IMR-90 (cell line): ENCODE measurements at regions not wholly inside any gene's neighbourhood (a gene's known extent, or its start where the extent isn't known, plus 50 kb on each side); places are given as distances from the start of the nearest gene placed in this dataset.

Source experiments
- ATAC-seq: fragments of 200-7000 bp; cut with Tn5 transposase; 2 replicates; pipeline ENCODE4 v1.9.1; 2020; ENCODE audit warnings: low read depth, mild to moderate bottlenecking, moderate library complexity
- BruUV-seq: library from RNA; stranded (reverse); fragments of 400-500 nt; replicated peaks from 2 replicates; lab custom pipeline; 2021; lab: Mats Ljungman, UMichigan
- CTCF ChIA-PET: fragments of 300-600 bp; formaldehyde crosslinking; extraction: SDS; loops from one replicate; lab custom pipeline; 2021; ENCODE audit warnings: antibody characterized with exemption; lab: Yijun Ruan, JAX
- POLR2A ChIA-PET: fragments of 300-600 bp; sonication (Branson Sonifier 250); formaldehyde crosslinking; loops from one replicate; lab custom pipeline; 2022; ENCODE audit warnings: antibody characterized with exemption; ENCODE audit not compliant: unreplicated experiment; lab: Charles Lee
- DNase-seq: peaks from one replicate; pipeline ENCODE4 v3.0.0; 2013
- H2AFZ ChIP-seq: replicated peaks from 2 replicates; pipeline ENCODE3; 2013; ENCODE audit warnings: low read length, mild to moderate bottlenecking; ENCODE audit not compliant: poor library complexity
- H2AK5ac ChIP-seq: 2 replicates; pipeline ENCODE4 v1.6.1; 2013; ENCODE audit warnings: low read depth, low read length, inconsistent platforms
- H2AK9ac ChIP-seq: replicated peaks from 2 replicates; pipeline ENCODE3; 2013; ENCODE audit warnings: mild to moderate bottlenecking, low read depth, low read length, moderate library complexity; ENCODE audit not compliant: poor library complexity
- H2BK120ac ChIP-seq: 2 replicates; pipeline ENCODE4 v1.6.1; 2013; ENCODE audit warnings: low read depth, low read length, inconsistent platforms
- H2BK15ac ChIP-seq: 3 replicates; pipeline ENCODE4 v1.6.1; 2013; ENCODE audit warnings: low read depth, low read length, inconsistent platforms
- H2BK20ac ChIP-seq: 2 replicates; pipeline ENCODE4 v1.6.1; 2013; ENCODE audit warnings: low read depth, mild to moderate bottlenecking, inconsistent platforms, low read length, moderate library complexity
- H2BK5ac ChIP-seq: 2 replicates; pipeline ENCODE4 v1.6.1; 2013; ENCODE audit warnings: mild to moderate bottlenecking, low read depth, low read length, inconsistent platforms; ENCODE audit not compliant: poor library complexity, severe bottlenecking
- H3K14ac ChIP-seq: replicated peaks from 2 replicates; pipeline ENCODE4 v1.6.1; 2013; ENCODE audit warnings: low read depth, low read length, inconsistent platforms
- H3K18ac ChIP-seq: 2 replicates; pipeline ENCODE4 v1.6.1; 2013; ENCODE audit warnings: low read depth, low read length, control low read depth
- H3K23ac ChIP-seq: 2 replicates; pipeline ENCODE4 v1.6.1; 2013; ENCODE audit warnings: low read depth, low read length, inconsistent platforms
- H3K27ac ChIP-seq: 2 replicates; pipeline ENCODE4 v1.5.1; 2013; ENCODE audit warnings: mild to moderate bottlenecking, control low read depth, low read length; ENCODE audit not compliant: insufficient read depth
- H3K27me3 ChIP-seq: 2 replicates; pipeline ENCODE4 v1.6.1; 2013; ENCODE audit warnings: low read length; ENCODE audit not compliant: control insufficient read depth, insufficient read depth
- H3K36me3 ChIP-seq: 2 replicates; pipeline ENCODE4 v1.6.1; 2013; ENCODE audit warnings: low read length, mixed read lengths; ENCODE audit not compliant: control insufficient read depth, insufficient read depth
- H3K4ac ChIP-seq: 2 replicates; pipeline ENCODE4 v1.6.1; 2013; ENCODE audit warnings: low read depth, low read length, inconsistent platforms
- H3K4me1 ChIP-seq: 2 replicates; pipeline ENCODE4 v1.6.1; 2013; ENCODE audit warnings: low read length, mixed read lengths; ENCODE audit not compliant: control insufficient read depth, insufficient read depth
- H3K4me2 ChIP-seq: 2 replicates; pipeline ENCODE4 v1.6.1; 2013; ENCODE audit warnings: low read depth, mild to moderate bottlenecking, control low read depth, low read length, moderate library complexity
- H3K4me3 ChIP-seq: 2 replicates; pipeline ENCODE4 v1.5.1; 2013; ENCODE audit warnings: low read depth, mild to moderate bottlenecking, control low read depth, low read length, moderate library complexity; ENCODE audit not compliant: insufficient read depth
- H3K56ac ChIP-seq: 2 replicates; pipeline ENCODE4 v1.6.1; 2013; ENCODE audit warnings: low read length, inconsistent platforms; ENCODE audit not compliant: insufficient read depth; ENCODE audit errors: extremely low read depth
- H3K79me1 ChIP-seq, 2 experiments: 2 replicates each; pipeline ENCODE4 v1.6.1; 2013; ENCODE audit warnings: low read length in 2 of 2, inconsistent platforms in 1 of 2, low read depth in 1 of 2
- H3K9ac ChIP-seq: 2 replicates; pipeline ENCODE4 v1.6.1; 2013; ENCODE audit warnings: low read depth, low read length, control low read depth
- H3K9me1 ChIP-seq: 2 replicates; pipeline ENCODE4 v1.6.1; 2013; ENCODE audit warnings: low read length, inconsistent platforms; ENCODE audit not compliant: insufficient read depth
- H3K9me3 ChIP-seq: 2 replicates; pipeline ENCODE4 v1.6.1; 2013; ENCODE audit warnings: low read length; ENCODE audit not compliant: control insufficient read depth, insufficient read depth
- H4K20me1 ChIP-seq: 2 replicates; pipeline ENCODE4 v1.6.1; 2013; ENCODE audit warnings: low read length, inconsistent platforms; ENCODE audit not compliant: insufficient read depth
- H4K5ac ChIP-seq: 2 replicates; pipeline ENCODE4 v1.6.1; 2013; ENCODE audit warnings: mild to moderate bottlenecking, low read depth, low read length, control low read depth
- H4K8ac ChIP-seq, 2 experiments: 2 replicates each; pipeline ENCODE4 v1.6.1; 2013; ENCODE audit warnings: low read depth in 2 of 2, low read length in 2 of 2, control low read depth in 1 of 2, inconsistent platforms in 1 of 2
- H4K91ac ChIP-seq: 2 replicates; pipeline ENCODE4 v1.6.1; 2013; ENCODE audit warnings: low read depth, low read length, inconsistent platforms; ENCODE audit not compliant: insufficient read depth
- BHLHE40 ChIP-seq: fragments of 150-350 bp; IDR thresholded peaks from 2 replicates; pipeline ENCODE4 v1.6.1; 2016; ENCODE audit warnings: mild to moderate bottlenecking, low read depth, low read length
- CEBPB ChIP-seq: IDR thresholded peaks from 2 replicates; pipeline ENCODE4 v1.6.1; 2012; ENCODE audit warnings: low read depth, low read length, improper control_type of control experiment
- ELK1 ChIP-seq: fragments of 150-350 bp; IDR thresholded peaks from 2 replicates; pipeline ENCODE4 v1.6.1; 2016; ENCODE audit warnings: low read depth, mild to moderate bottlenecking, low read length, moderate library complexity, borderline replicate concordance
- MAFK ChIP-seq: IDR thresholded peaks from 2 replicates; pipeline ENCODE4 v1.6.1; 2012; ENCODE audit warnings: low read depth, low read length, improper control_type of control experiment
- MXI1 ChIP-seq: IDR thresholded peaks from 2 replicates; pipeline ENCODE4 v1.6.1; 2012; ENCODE audit warnings: low read depth, mild to moderate bottlenecking, low read length, moderate library complexity, borderline replicate concordance
- NFE2L2 ChIP-seq: fragments of 150-350 bp; IDR thresholded peaks from 2 replicates; pipeline ENCODE4 v1.6.1; 2016; ENCODE audit warnings: low read depth, mild to moderate bottlenecking, low read length
- POLR2A ChIP-seq: IDR thresholded peaks from 2 replicates; pipeline ENCODE4 v1.6.1; 2012; ENCODE audit warnings: mild to moderate bottlenecking, low read depth, low read length
- RAD21 ChIP-seq: IDR thresholded peaks from 2 replicates; pipeline ENCODE4 v1.6.1; 2012; ENCODE audit warnings: low read length, improper control_type of control experiment
- RCOR1 ChIP-seq: IDR thresholded peaks from 2 replicates; pipeline ENCODE4 v1.6.1; 2012; ENCODE audit warnings: mild to moderate bottlenecking, low read length, improper control_type of control experiment; ENCODE audit not compliant: insufficient replicate concordance
- RFX5 ChIP-seq: IDR thresholded peaks from 2 replicates; pipeline ENCODE4 v1.8.0; 2012; ENCODE audit warnings: low read depth, mild to moderate bottlenecking, low read length, moderate library complexity
- dilution Hi-C: fragments of 300-500 bp; cut with HindIII; formaldehyde crosslinking; loops from one replicate; pipeline ENCODE4 v1.14.3; 2018; ENCODE audit warnings: low sequenced_read_pairs; ENCODE audit not compliant: unreplicated experiment
- in situ Hi-C: fragments of 300-500 bp; cut with MboI; formaldehyde crosslinking; loops from 3 replicates; pipeline ENCODE4 v1.14.3; 2019; ENCODE audit warnings: low sequenced_read_pairs, inconsistent platforms, mixed read lengths
- intact Hi-C: fragments of 100-400 bp; cut with micrococcal nuclease; formaldehyde crosslinking; loops from 2 replicates; pipeline ENCODE4 v1.10.0; 2022
- TF ChIP-seq, protein P1 (sequence below): conservative IDR thresholded peaks from 2 replicates; pipeline ENCODE4 v1.5.1; 2012; ENCODE audit warnings: mild to moderate bottlenecking, low read depth, low read length, improper control_type of control experiment
- TF ChIP-seq, protein P2 (sequence below): fragments of 150-350 bp; IDR thresholded peaks from 2 replicates; pipeline ENCODE4 v1.6.1; 2017; ENCODE audit warnings: mild to moderate bottlenecking, antibody characterized with exemption, low read length, low read depth

GRCh38 chr2:5111581-5111980 is 580.6 kb upstream of the SOX11 start:
- Histone ChIP-seq H2BK120ac (no peak overlapping the region), H3K4me2 (no peak overlapping the region), H4K20me1 (no peaks in the 10 kb centered on the region), H3K9me3 (peaks cover 8% of the 10 kb centered on the region), H2AK5ac (no peak overlapping the region), H3K56ac (no peak overlapping the region), H3K27me3 (no peaks in the 10 kb centered on the region), H3K23ac (no peak overlapping the region), H4K91ac (no peak overlapping the region), H3K14ac (no peak overlapping the region), H3K4ac (no peak overlapping the region), H3K9ac (no peak overlapping the region), H3K27ac (no peak overlapping the region), H3K36me3 (no peaks in the 10 kb centered on the region), H3K4me3 (no peak overlapping the region), H3K9me1 (no peaks in the 10 kb centered on the region), H4K5ac (no peak overlapping the region), H2BK5ac (no peak overlapping the region), H2BK20ac (no peak overlapping the region), H2AFZ (no peak overlapping the region), H3K4me1 (no peaks in the 10 kb centered on the region), H4K8ac (no peak overlapping the region), H3K18ac (no peak overlapping the region), H2BK15ac (no peak overlapping the region), H2AK9ac (no peak overlapping the region), H3K79me1 (no peaks in the 10 kb centered on the region)
- POLR2A ChIA-PET: no interaction called here
- dilution Hi-C loops: no loop called here
- in situ Hi-C loops: no loop called here
- DNase-seq (no peak), ATAC-seq (no peak)
- no TSS peak for BruUV-seq
- intact Hi-C loops: no loop called here
- CTCF ChIA-PET: no interaction called here
- TF ChIP-seq, protein P1, sequence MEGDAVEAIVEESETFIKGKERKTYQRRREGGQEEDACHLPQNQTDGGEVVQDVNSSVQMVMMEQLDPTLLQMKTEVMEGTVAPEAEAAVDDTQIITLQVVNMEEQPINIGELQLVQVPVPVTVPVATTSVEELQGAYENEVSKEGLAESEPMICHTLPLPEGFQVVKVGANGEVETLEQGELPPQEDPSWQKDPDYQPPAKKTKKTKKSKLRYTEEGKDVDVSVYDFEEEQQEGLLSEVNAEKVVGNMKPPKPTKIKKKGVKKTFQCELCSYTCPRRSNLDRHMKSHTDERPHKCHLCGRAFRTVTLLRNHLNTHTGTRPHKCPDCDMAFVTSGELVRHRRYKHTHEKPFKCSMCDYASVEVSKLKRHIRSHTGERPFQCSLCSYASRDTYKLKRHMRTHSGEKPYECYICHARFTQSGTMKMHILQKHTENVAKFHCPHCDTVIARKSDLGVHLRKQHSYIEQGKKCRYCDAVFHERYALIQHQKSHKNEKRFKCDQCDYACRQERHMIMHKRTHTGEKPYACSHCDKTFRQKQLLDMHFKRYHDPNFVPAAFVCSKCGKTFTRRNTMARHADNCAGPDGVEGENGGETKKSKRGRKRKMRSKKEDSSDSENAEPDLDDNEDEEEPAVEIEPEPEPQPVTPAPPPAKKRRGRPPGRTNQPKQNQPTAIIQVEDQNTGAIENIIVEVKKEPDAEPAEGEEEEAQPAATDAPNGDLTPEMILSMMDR: no peak
- TF ChIP-seq MAFK (no peak), RCOR1 (no peak), RAD21 (no peak), ELK1 (no peak), BHLHE40 (no peak), NFE2L2 (no peak), CEBPB (no peak), MXI1 (no peak), POLR2A (no peak), RFX5 (no peak)
- TF ChIP-seq, protein P2, sequence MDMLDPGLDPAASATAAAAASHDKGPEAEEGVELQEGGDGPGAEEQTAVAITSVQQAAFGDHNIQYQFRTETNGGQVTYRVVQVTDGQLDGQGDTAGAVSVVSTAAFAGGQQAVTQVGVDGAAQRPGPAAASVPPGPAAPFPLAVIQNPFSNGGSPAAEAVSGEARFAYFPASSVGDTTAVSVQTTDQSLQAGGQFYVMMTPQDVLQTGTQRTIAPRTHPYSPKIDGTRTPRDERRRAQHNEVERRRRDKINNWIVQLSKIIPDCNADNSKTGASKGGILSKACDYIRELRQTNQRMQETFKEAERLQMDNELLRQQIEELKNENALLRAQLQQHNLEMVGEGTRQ: no peak
